MCF 10A (cell line): ENCODE measurements at regions not wholly inside any gene's neighbourhood (a gene's known extent, or its start where the extent isn't known, plus 50 kb on each side); places are given as distances from the start of the nearest gene placed in this dataset.

Experiments
- BruUV-seq: library from RNA; stranded (reverse); fragments of 400-500 nt; replicated peaks from 2 replicates; lab custom pipeline; 2021; lab: Mats Ljungman, UMichigan
- CTCF ChIA-PET: fragments of 300-600 bp; sonication (Branson Sonifier 250); formaldehyde crosslinking; extraction: SDS; loops from one replicate; lab custom pipeline; 2021; ENCODE audit warnings: antibody characterized with exemption, inconsistent platforms; lab: Yijun Ruan, JAX
- POLR2A ChIA-PET: fragments of 300-600, 350-650 bp; sonication (Branson Sonifier 250); formaldehyde crosslinking; extraction: SDS; loops from one replicate; lab custom pipeline; 2020; ENCODE audit warnings: antibody characterized with exemption, inconsistent platforms; lab: Yijun Ruan, JAX
- DNase-seq: peaks from one replicate; pipeline ENCODE4 v3.0.0-alpha.2; 2018; ENCODE audit not compliant: unreplicated experiment
- H3K27ac Mint-ChIP-seq: one replicate; pipeline ENCODE4 v1.8.0; 2022; ENCODE audit warnings: mild to moderate bottlenecking, low read depth, mixed read lengths; ENCODE audit not compliant: unreplicated experiment
- H3K27me3 Mint-ChIP-seq: one replicate; pipeline ENCODE4 v1.8.0; 2022; ENCODE audit warnings: mixed read lengths; ENCODE audit not compliant: insufficient read depth, unreplicated experiment
- H3K36me3 Mint-ChIP-seq: one replicate; pipeline ENCODE4 v1.8.0; 2022; ENCODE audit warnings: mild to moderate bottlenecking, moderate library complexity, mixed read lengths; ENCODE audit not compliant: insufficient read depth, unreplicated experiment
- H3K4me1 Mint-ChIP-seq: one replicate; pipeline ENCODE4 v1.8.0; 2022; ENCODE audit warnings: mixed read lengths; ENCODE audit not compliant: insufficient read depth, unreplicated experiment
- H3K4me3 Mint-ChIP-seq: one replicate; pipeline ENCODE4 v1.8.0; 2022; ENCODE audit warnings: mild to moderate bottlenecking, moderate library complexity, mixed read lengths; ENCODE audit not compliant: unreplicated experiment
- H3K9me3 Mint-ChIP-seq: one replicate; pipeline ENCODE4 v1.8.0; 2022; ENCODE audit warnings: mixed read lengths; ENCODE audit not compliant: unreplicated experiment
- intact Hi-C: fragments of 100-400 bp; cut with micrococcal nuclease; formaldehyde crosslinking; loops from 2 replicates; pipeline ENCODE4 v1.14.1; 2022
- TF ChIP-seq, protein P1 (sequence below): fragments of 200-600 bp; IDR thresholded peaks from one replicate; pipeline ENCODE4 v1.8.0; 2022; ENCODE audit warnings: antibody characterized with exemption, mild to moderate bottlenecking; ENCODE audit not compliant: unreplicated experiment

DNA sequence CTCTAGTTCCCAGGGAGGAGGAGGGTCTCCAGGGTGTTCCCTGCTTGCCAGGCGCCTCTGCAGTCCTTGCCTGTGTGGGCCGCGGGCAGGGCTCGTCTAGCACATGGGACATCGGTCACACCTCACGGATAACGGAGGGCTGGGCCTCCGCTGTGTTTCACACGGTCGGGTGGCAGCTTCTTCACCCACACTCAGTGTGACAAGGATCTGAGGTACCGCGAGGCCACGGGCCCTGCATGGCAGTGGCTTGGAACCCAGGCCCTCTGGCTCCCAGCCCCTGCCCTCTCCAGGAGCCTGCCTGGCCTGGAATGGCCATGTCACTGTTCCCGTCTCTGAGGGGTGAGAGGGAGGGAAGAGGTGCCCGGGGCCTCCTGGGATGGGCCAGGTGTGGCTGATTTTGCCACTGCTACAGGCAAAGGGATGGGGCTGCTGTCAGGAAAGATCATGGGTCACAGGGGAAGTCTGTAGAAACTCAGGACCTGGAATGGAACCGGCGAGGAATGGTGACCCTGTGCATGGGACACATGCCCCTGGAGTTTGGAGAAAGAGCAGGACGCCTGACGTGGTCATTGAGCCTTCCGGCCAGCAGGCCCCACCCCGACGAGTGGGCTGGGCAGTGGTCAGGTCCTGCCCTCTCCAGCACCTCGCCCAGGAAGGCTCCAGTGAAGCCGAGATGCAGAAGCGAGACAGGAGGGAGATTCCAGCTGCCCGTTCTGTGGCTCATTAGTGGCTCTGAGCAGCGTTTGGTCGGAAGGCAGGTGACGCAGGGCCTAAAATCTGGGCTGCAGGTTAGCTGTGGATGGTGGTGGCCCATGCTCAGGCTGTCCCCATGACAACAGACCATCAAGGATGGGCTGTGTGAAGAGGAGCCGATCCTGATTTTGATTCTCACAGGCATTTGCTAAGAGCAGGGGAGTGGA is 76.5 kb upstream of the GSE1 start:
- Mint-ChIP-seq H3K4me3 (no peak overlapping the region), H3K4me1 (no peaks in the 10 kb centered on the region), H3K27ac (no peak overlapping the region), H3K27me3 (no peaks in the 10 kb centered on the region), H3K9me3 (no peaks in the 10 kb centered on the region), H3K36me3 (no peaks in the 10 kb centered on the region)
- intact Hi-C loops: no loop called here
- CTCF ChIA-PET: interaction anchor here (0.5 to 0.8 kb wide), 4 partner anchors 14 to 338 kb away, joined by 3 read pairs; no protein-coding TSS in a partner anchor
- TF ChIP-seq, protein P1, sequence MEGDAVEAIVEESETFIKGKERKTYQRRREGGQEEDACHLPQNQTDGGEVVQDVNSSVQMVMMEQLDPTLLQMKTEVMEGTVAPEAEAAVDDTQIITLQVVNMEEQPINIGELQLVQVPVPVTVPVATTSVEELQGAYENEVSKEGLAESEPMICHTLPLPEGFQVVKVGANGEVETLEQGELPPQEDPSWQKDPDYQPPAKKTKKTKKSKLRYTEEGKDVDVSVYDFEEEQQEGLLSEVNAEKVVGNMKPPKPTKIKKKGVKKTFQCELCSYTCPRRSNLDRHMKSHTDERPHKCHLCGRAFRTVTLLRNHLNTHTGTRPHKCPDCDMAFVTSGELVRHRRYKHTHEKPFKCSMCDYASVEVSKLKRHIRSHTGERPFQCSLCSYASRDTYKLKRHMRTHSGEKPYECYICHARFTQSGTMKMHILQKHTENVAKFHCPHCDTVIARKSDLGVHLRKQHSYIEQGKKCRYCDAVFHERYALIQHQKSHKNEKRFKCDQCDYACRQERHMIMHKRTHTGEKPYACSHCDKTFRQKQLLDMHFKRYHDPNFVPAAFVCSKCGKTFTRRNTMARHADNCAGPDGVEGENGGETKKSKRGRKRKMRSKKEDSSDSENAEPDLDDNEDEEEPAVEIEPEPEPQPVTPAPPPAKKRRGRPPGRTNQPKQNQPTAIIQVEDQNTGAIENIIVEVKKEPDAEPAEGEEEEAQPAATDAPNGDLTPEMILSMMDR: no peak
- no peak for DNase-seq
- BruUV-seq: no TSS peak
- POLR2A ChIA-PET: interaction anchor here (0.6 kb wide), 2 partner anchors 11 to 463 kb away, joined by 3 to 4 read pairs; no protein-coding TSS in a partner anchor

DNA sequence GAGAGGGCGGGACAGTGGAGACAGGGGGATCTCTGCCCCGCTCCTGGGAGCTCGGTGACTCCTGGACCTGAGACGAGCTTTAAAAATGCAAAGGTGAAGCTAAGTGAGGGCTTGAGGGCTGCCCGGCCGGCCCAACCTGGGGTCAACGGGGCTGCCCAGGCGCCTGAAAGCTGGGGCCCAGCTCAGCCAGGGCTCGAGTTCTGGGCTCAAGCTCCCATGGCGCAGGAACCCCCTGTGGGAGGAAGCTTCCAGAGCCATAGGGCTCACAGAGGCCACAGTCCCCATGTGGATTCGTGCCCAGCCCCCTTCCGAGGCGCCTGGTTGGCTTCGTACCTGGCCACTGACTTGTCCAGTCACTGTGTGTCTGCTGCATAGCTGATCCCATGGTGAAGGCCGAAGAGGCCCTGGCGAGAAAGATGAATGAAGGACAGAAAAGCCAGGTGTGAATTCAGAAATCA is 75.8 kb upstream of the GSE1 start:
- BruUV-seq: no TSS peak
- intact Hi-C loops: no loop called here
- no peaks in the 10 kb centered on the region for H3K4me1 Mint-ChIP-seq
- no peak for DNase-seq
- no peaks in the 10 kb centered on the region for H3K9me3 Mint-ChIP-seq
- POLR2A ChIA-PET: interaction anchor here (0.6 kb wide), 2 partner anchors 12 to 464 kb away, joined by 3 to 4 read pairs; no protein-coding TSS in a partner anchor
- H3K27ac Mint-ChIP-seq: no peak overlapping the region
- no peaks in the 10 kb centered on the region for H3K27me3 Mint-ChIP-seq
- CTCF ChIA-PET: interaction anchor here (0.6 to 1.1 kb wide), 4 partner anchors 10 to 241 kb away, joined by 3 read pairs; no protein-coding TSS in a partner anchor
- TF ChIP-seq, protein P1: no peak
- no peak overlapping the region for H3K4me3 Mint-ChIP-seq
- no peaks in the 10 kb centered on the region for H3K36me3 Mint-ChIP-seq

DNA sequence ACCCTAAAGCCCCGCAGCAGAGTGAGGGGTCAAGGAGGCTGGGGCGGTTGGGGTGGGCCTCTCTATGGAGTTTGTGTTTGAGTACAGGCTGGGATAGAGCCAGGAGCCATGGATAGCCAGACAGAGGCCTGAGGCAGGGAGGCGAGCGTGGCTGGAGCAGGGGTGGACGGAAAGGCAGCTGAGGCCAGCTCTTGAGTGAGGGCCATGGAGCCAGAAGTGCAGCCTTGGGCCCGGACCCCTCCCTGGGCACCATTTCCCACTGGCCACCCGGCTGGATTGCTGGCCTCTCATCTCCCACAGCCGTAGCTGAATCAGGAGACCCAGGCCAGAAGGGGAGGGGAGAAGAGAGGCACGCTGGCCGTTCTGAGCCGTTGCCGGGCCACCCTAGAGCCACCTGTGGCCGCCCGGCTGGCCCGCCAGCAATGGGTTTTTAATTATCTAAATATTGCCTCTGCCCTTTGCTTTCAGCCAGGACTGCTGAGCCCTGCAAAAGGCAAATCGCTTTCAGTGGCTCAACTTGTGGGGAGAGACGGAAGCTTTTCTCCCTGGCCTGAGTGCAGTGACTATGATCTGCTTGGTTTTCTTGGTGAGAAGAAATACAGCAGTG is 75.2 kb upstream of the GSE1 start:
- POLR2A ChIA-PET: interaction anchor here (0.6 kb wide), 2 partner anchors 13 to 465 kb away, joined by 3 to 4 read pairs; no protein-coding TSS in a partner anchor
- no peaks in the 10 kb centered on the region for H3K9me3 Mint-ChIP-seq

More for the DNA sequence above, 75.2 kb upstream of the GSE1 start:
- no peak overlapping the region for H3K4me3 Mint-ChIP-seq
- no peak overlapping the region for H3K27ac Mint-ChIP-seq
- CTCF ChIA-PET: interaction anchor here (0.6 to 1.2 kb wide), 4 partner anchors 8 to 242 kb away, joined by 3 to 4 read pairs (median 3); no protein-coding TSS in a partner anchor
- no TSS peak for BruUV-seq
- no peaks in the 10 kb centered on the region for H3K36me3 Mint-ChIP-seq
- intact Hi-C loops: no loop called here
- H3K27me3 Mint-ChIP-seq: no peaks in the 10 kb centered on the region
- no peaks in the 10 kb centered on the region for H3K4me1 Mint-ChIP-seq
- no peak for DNase-seq
- TF ChIP-seq, protein P1: no peak
